HG03354 (cell line): ENCODE measurements at regions not wholly inside any gene's neighbourhood (a gene's known extent, or its start where the extent isn't known, plus 50 kb on each side); places are given as distances from the start of the nearest gene placed in this dataset.

Experiments used
- ATAC-seq: cut with Tn5 transposase; IDR thresholded peaks from one replicate; pipeline ENCODE4 v1.9.1; 2021; ENCODE audit warnings: mild to moderate bottlenecking; ENCODE audit not compliant: unreplicated experiment, poor library complexity, severe bottlenecking

DNA sequence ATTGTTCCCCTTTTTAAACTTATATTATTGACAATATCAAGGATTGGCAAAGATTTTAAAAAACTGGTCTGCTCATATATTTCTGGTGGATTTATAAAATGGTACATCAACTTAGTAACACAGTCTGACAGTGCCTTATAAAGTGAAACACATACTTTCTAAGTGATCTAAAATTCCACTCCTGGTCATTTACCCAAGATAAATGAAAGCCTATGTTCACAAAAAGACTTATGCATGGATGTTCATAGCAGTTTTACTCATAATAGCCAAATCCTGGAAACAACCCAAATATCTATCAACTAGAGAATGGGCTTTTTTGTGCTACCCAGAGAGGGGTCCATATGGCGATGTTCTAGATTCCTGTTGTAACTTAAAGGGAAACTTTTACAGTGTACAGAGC, 222.4 kb upstream of the FAM83B start:
- ATAC-seq, result no peak

DNA sequence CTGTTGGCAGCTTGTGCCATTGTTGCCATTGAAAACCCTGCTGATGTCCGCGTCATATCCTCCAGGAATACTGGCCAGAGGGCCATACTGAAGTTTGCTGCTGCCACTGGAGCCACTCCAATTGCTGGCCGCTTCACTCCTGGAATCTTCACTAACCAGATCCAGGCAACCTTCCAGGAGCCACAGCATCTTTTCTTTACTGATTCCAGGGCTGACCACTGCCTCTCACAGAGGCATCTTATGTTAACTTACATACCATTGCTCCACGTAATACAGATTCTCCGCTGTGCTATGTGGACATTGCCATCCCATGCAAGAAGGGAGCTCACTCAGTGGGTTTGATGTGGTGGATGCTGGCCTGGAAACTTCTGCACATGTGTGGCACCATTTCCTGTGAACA, 221.8 kb upstream of the FAM83B start:
- no peak for ATAC-seq

DNA sequence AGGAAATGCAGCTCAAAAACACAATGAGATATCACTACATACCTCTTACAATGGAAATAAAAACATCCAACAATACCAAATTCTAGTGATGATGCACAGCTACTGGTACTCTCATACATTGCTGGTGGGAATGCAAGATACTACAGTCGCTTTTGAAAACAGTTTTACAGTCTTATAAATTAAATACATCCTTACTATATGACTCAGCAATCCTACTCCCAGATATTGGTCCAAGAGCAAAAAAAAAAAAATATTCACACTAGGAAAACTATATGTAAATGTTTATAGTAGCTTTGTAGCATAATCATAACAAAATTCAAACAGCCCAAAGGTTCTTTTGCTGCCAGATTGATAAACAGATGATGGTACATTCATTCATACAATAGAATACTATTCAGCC, 217.4 kb upstream of the FAM83B start:
- ATAC-seq, result no peak

DNA sequence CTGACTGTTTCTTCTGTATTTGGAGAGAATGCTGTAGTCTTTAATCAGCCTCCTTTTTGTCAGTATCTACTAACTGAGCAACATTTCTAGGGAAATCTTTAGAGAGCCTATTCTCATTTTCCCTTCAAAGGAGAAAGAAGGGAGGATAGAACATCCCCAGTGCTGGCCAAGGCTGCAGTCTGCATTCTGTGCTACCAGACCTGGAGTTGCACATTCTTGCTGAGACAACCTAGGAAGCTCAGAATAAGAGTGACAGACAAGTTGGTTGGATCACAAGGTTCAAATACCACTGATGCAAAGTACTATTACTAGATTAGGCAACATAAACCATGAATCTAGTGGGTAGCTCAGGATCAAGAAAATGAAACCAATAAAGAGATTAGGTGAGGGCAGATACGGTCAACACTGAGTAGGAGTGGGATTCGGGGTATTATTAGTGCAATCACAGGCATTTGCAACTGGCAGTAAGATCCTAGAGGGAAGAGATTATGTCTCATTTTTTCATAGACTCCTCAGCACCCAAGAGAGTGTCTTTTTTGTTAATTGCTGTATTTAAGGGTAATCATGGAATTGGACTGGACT, 213.5 kb upstream of the FAM83B start:
- no peak for ATAC-seq

DNA sequence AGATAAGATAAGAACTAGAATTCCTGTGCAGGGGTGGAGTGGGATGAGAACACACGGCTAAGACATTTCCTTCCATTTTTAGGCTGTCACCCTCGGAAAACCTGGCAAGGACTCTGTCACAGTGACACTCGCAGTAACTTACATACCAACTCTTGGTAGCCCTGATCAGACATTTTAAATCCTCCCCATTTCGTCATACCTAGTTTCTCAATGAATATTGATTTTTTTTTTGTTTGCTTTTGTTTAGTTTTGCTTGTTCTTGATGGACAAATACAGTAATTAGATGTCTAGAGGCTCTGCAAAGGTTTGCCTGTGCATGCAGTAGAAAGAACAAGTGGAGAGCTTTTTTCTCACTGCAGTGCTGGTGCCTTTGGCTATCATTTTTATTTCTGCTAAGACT, 213.0 kb upstream of the FAM83B start:
- ATAC-seq, result no peak

DNA sequence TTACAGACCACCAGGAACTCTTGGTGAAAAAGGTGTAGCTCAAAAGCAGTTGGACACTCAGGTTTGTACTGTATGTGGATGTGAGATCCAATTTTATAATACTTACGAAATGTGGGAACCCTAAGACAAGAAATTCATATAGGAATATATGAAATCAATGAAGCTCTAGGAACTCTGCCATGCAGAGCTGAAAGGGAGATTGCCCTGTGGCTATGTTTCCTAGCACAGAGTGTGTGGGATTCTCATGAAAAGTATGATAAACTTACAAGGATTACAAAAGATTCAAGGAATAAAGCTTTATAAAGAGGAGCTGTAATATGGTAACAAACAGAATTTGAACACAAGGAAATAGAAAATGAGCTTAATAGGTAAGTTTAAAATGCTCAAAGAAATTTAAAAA, 205.7 kb upstream of the FAM83B start:
- ATAC-seq, result no peak

DNA sequence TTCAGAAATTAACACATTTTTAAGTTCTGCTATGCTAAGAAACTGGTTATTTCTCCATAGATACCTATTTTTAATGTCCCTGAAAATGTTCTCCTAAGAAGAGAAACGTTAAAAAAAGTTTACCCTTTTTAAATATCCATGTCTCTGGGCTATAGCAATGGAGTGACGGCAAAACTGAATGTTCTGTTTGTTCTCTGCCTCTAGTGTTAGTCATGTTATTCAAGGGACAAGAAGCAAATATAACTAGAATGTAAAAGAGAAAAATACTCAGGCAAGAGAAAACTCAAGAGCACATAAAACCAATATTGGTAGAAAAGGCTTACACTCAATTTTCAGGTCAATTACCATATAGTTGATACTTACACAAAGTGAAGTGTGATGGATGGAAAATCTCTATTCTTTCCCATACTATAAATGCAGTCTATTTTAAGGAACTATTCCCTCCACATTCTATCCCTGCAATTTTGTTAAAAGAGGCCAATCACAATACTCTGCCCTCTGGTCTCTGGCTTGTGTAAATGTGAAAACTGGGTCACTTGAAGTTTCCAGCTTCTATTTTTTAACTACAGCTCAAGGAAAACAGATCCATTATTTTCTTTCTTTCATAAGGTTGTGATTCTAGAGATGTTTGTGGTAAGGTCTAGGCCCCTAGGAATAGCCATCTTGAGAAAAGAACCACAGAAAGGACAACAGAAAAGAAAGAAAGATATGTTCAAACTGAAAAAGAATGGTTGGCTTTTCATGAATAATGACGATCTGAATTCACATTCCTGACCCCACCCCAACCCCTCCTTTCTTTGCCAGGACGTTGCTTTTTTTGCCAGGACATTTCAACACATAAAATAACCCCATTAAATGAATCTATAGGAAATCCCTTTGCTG, 200.3 kb upstream of the FAM83B start:
- ATAC-seq, result no peak

DNA sequence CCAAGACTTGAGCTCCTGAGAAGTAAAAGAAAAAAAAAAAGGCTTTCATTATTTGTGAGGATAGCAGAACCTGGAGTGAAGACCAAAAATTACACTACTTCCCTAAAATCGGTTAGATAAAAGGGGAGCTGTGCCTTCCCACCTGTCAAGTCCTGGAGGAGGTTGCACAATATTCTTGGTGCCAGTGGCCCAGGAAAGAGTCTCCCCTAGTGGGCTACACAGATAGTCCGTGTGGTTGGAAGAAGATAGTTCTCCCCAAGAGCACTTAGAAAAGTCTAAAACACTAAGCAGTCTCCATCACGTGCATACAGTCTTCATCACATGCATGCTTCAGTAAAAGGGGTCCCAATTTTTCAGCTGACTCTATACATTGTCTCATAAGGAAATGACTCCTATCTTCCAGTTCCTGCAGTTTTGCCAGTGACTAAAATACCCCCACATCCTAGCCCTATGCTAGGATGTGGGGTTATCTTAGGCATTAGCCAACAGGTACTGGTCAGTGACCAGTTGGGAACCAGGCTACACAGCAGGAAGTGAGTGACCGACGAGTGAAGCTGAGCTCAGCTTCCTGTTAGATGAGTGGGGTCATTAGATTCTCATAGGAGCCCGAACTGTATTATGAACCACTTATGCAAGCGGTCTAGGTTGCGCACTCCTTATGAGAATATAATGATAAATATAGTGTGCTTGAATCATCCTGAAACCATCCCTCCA, 199.5 kb upstream of the FAM83B start:
- ATAC-seq, result no peak

DNA sequence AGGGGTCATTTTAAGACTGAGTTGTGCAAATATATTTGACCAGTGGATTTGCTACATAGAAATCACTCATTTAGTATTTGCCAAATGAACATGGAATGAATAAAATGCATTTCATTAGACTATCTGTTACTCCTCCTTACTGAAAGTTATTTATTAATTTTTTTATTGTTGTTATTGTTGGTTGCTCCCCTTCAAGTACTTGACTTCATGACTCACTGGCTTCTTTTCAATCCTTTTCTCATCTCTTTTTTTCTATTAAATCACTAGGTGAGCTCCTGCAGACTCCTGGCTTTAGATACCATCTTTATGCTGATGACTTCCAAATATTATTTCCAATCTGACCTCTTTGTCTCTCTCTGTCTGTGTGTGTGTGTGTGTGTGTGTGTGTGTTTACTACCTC, 192.2 kb upstream of the FAM83B start:
- ATAC-seq, result no peak

DNA sequence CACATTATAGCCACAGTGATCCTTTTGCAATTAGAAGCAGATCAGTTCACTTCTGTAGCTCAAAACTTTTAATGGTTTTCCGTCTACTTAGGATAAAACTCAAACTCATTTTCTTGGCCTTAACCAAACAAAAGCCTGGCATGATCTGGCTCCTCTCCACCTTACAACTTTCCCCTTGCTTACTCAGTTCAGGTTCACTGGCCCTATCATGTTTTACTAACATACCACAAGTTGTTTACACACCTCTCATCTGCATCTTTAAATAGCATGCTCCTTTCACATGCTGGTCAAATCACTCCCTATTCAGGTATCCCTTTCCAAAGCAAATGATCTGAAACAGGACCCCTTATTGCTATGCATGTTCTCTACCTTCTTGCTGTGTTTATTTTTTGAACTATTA, 191.4 kb upstream of the FAM83B start:
- ATAC-seq, result no peak

DNA sequence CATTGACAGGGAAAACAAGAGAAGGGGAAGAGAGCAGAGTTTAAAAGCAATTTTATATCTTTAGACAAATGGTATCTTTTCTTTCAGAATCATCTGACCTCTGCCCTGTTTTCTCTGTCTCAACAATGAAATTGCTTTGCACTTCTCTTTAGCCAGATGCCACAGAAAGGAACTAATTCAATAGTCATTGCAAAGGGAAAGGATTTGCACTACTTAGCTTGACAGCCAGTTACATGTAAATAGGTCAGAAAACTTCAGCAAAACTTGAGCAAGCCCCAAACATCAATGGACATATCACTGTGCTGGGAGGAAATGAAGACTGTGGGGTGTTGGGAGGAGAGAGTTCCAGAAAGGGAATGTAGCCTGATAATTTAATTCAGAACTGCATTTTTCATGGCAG, 181.3 kb upstream of the FAM83B start:
- ATAC-seq, result no peak

DNA sequence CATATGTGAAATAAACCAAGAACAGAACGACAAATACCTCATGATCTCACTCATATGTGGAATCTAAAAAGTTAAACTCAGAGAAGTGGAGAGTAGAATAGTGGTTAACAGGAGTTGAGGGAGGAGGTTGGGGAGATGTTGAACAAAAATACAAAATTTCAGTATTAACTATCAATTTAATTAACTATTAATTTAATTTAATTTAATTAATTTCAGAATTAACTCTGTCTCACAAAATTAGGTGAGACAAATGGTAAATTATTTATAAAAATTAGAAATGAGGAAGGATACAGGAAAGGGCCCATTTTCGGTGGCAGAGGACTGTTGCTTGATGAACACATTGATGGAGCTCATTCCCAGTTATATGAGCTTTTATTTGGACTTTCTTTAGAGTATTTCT, 166.0 kb upstream of the FAM83B start:
- ATAC-seq, result no peak

DNA sequence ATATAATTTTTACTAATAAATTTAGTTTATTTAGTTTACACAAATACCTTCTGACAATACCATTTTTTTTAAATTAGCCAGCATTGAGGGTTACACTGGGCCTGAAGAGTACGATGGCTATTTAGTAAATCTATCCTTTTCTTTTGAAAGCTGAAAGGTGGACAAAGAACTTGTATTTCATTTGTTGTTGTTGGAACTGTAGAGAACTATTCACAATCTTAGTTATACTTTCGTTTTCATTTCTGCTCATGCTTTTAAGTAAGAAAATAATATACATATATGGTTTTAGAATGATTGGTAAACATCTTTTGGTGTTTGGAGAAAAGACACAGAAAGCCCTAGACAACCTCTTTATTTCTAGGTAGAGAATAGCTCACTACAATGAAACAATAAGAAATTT, 165.3 kb upstream of the FAM83B start:
- no peak for ATAC-seq

DNA sequence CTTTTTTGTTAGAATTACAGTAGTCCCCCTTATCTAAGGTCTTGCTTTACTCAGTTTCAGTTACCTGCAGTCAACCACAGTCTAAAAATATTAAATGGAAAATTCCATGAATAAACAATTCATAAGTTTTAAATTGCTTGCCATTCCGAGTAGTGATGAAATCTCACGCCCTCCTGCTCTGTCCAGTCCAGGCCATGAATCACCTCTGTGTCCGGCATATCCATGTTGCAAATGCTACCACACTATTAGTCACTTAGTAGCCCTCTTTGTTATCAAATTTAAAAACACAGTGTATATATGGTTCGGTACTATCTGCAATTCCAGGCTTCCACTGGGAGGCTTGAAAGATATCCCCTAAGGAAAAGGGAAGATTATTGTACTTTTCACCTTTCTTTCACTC, 164.6 kb upstream of the FAM83B start:
- ATAC-seq, result no peak

DNA sequence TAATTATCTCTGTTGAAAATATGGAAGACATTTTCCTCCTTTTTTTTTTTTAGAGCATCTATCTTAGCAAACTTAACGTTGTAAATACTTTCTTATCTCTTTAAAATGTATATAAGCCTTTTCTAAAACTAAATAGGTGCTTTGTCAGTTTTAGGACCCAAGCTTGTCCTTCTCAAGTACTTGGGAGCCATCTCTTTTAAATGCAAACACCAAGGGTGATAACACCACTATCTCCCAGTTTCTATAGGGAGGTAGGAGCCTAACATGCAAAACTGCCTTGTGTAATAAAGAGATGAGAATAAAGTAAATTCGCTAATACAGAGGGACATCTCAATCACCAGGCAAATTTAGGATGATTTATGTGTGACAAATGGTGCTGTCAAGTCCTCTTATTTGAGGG, 157.0 kb upstream of the FAM83B start:
- ATAC-seq, result no peak

DNA sequence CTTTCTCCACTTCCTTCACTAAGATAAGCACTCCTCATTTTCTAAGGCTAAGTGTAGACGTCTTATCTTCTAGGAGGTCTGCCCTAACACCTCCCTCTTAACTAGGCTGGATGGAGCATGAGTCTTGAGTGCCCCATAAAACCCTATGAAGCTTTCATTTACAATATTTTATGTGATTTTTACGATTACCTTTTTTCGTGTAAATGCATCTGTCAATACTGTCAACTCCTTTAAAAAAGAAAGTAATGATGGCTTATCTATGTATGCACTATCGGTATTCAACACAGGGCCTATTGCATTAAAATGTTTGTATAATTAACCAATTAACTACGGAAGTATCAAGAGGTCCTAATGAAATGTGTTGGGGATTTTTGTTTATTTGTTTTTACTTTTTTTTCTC, 156.0 kb upstream of the FAM83B start:
- ATAC-seq, result no peak

DNA sequence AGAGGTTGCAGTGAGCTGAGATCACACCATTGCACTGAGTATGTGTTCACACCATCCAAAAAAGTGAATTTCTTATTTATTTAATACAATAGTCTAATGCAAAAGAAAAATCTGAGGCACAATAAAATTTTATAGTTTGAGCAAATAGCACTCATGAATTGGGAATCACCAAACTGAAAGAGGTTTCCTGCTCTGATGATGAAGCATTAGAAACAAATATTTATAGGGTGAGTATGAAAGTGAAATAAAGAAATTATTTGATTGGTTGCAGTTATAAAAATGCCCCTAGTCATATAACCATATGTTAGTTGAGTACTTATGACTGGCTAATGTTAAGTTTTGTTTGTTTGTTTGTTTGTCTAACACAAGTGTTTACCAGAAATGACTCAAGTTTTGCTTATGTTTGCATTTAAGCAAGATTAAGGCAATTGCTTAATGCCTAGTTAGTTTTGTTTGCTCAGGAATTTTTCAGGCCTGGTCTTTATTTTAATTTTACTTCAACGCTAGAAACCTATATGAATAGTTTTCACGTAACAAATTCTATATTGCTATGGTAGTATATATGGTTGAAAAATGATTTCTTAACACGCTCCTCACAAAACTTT, 151.5 kb upstream of the FAM83B start:
- no peak for ATAC-seq

DNA sequence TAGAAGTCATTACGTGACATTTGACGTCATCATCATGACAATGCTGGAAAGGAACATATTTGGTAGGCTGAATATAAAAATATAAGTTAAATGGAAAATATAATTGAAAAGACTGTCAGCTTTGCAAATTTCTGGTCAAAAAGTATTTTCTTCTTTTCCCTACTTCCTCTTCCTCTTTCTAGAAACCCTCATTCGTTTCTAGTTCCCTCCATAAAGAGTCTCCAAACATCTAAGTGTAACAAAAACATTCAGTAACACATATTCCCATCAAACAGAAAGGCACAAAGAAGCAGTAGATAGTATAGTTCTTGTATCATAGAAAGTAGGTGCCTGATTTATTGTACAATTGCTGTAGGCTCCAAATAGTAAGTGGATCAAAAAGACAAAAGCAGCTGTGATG, 150.8 kb upstream of the FAM83B start:
- ATAC-seq, result no peak

DNA sequence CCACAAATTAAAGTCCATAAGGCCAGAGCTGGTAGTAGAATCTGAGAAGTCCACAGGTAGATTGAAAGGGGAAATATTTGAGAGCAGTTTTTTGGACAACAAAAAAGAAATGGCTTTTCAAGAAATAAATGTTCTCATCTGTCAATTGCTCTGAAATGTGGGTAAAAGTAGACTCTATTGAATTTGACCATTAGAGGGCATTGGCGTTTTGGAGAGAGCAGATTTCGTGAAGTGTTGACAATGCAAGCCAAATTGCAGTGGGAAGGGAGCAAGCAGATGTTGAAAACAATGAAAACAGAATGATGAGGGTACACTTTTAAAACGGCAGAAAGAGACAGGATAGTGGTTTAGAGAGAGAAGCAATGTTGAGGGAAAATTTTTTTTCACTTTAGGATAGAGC, 149.1 kb upstream of the FAM83B start:
- no peak for ATAC-seq

DNA sequence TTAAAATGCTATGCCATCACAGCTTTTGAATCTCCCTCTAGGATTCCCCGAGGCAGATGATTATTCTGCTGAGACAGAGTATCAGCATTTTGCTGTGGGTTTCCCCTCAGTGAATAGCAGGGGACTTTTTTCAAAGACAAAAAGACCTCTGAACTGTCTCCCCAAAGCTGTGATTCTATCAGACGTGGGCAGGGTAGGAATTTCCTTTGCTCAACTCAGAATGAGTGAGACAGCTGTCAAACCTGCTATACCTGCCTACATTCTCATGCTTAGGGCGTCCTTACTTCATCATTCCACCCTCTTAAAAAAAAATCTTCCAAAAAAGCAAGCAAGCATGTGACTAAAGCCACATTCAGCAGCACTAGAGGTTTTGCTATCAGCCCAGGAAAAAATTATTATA, 147.6 kb upstream of the FAM83B start:
- no peak for ATAC-seq

DNA sequence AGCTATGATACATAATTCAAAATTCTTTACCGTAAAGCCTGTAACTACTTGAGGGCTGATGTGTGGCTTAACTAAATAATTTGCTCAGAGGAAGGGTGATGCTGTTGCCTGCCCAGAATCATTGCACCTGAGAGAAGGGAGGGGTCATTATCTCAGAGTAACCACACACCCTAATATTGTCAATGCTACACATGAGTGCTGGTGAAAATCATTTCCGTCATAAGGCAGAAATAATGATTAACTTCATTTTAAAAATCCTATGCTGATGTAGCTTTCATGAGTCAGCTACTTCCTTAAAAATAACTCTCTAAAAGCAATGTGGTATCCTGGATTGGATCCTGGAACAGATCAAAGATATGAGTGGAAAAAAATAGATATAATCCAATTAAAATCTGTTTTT, 146.4 kb upstream of the FAM83B start:
- ATAC-seq, result no peak
